HepG2 (cell line): ENCODE measurements at regions not wholly inside any gene's neighbourhood (a gene's known extent, or its start where the extent isn't known, plus 50 kb on each side); places are given as distances from the start of the nearest gene placed in this dataset.

Experiments
- GABPA ChIP-seq, 2 experiments: IDR thresholded peaks; 2 replicates each; pipeline ENCODE4 v1.6.1; 2011 to 2016; ENCODE audit warnings: low read depth in 2 of 2, low read length in 1 of 2, missing biosample characterization in 1 of 2, missing genetic modification characterization in 1 of 2
- PCBP1 ChIP-seq: fragments of 200-400 bp; formaldehyde crosslinking; IDR thresholded peaks from 2 replicates; pipeline ENCODE4 v1.6.1; 2017; ENCODE audit warnings: mild to moderate bottlenecking, low read depth, low read length, borderline replicate concordance
- ZNF329 ChIP-seq: sonication (generic); formaldehyde crosslinking; IDR thresholded peaks from 2 replicates; pipeline ENCODE4 v1.9.0; 2021; ENCODE audit warnings: low read depth, mild to moderate bottlenecking, missing genetic modification reagents
- ZNF572 ChIP-seq: sonication (generic); formaldehyde crosslinking; IDR thresholded peaks from 2 replicates; pipeline ENCODE4 v1.5.1; 2020; ENCODE audit warnings: mild to moderate bottlenecking, missing genetic modification reagents
- ZNF646 ChIP-seq: sonication (generic); formaldehyde crosslinking; IDR thresholded peaks from 2 replicates; pipeline ENCODE4 v1.9.0; 2021; ENCODE audit warnings: mild to moderate bottlenecking, missing genetic modification reagents
- ZNF770 ChIP-seq: sonication (generic); formaldehyde crosslinking; IDR thresholded peaks from 2 replicates; pipeline ENCODE4 v1.5.0; 2020; ENCODE audit warnings: mild to moderate bottlenecking, missing genetic modification reagents

- TF ChIP-seq ZNF646 (no peak), PCBP1 (no peak), ZNF329 (CRISPR knock-in tag) (no peak), GABPA (IDR thresholded peaks at IDR 0.05; ENCODE audit: low read depth, low read length) (no peak), GABPA (CRISPR knock-in tag; IDR thresholded peaks at IDR 0.05; ENCODE audit: low read depth) (no peak), ZNF572 (CRISPR knock-in tag) (no peak), ZNF770 (no peak)
These were observed 105.1 kb downstream of the SOX1 start (continued) for GRCh38 chr13:112172017-112172416.
